Astrocyte (in vitro differentiated cells and primary cell): ENCODE measurements at regions not wholly inside any gene's neighbourhood (a gene's known extent, or its start where the extent isn't known, plus 50 kb on each side); places are given as distances from the start of the nearest gene placed in this dataset.

Experiments used
- CTCF ChIP-seq: IDR thresholded peaks from 2 replicates; pipeline ENCODE4 v1.5.1; 2011; ENCODE audit warnings: low read depth, mild to moderate bottlenecking, inconsistent platforms, low read length, moderate library complexity; ENCODE audit not compliant: insufficient read depth
- EZH2 ChIP-seq: IDR thresholded peaks from 2 replicates; pipeline ENCODE4 v1.6.1; 2012; ENCODE audit warnings: mild to moderate bottlenecking, low read length, inconsistent platforms; ENCODE audit not compliant: insufficient read depth

GRCh38 chr13:48892053-48892687, 83.5 kb upstream of the FNDC3A start:
- TF ChIP-seq CTCF (no peak), EZH2 (no peak)
